Osteoblast (primary cell): ENCODE measurements at regions not wholly inside any gene's neighbourhood (a gene's known extent, or its start where the extent isn't known, plus 50 kb on each side); places are given as distances from the start of the nearest gene placed in this dataset.
"Not testable (repeated sequence)": the region's sequence is repeated elsewhere in the genome, so short reads cannot be mapped to it uniquely, and the experiment has no call there.

Experiments used
- DNase-seq: peaks from one replicate; pipeline ENCODE4 v3.0.0; 2011; ENCODE audit warnings: low spot score, mixed read lengths; ENCODE audit not compliant: insufficient read length; ENCODE audit errors: missing footprints
- H2AFZ ChIP-seq: 2 replicates; pipeline ENCODE4 v1.6.0; 2011; ENCODE audit warnings: mild to moderate bottlenecking, low read length
- H3K27ac ChIP-seq: 2 replicates; pipeline ENCODE4 v1.5.1; 2011; ENCODE audit warnings: mild to moderate bottlenecking, low read depth, low read length, moderate library complexity
- H3K27me3 ChIP-seq: 2 replicates; pipeline ENCODE4 v1.6.0; 2012; ENCODE audit warnings: mild to moderate bottlenecking, control low read depth, inconsistent platforms, low read length, moderate library complexity; ENCODE audit not compliant: insufficient read depth
- H3K36me3 ChIP-seq: 2 replicates; pipeline ENCODE4 v1.5.1; 2011; ENCODE audit warnings: mild to moderate bottlenecking, low read length, control low read depth, moderate library complexity; ENCODE audit not compliant: insufficient read depth
- H3K4me1 ChIP-seq: 2 replicates; pipeline ENCODE4 v1.5.1; 2011; ENCODE audit warnings: mild to moderate bottlenecking, low read length, control low read depth, moderate library complexity; ENCODE audit not compliant: insufficient read depth
- H3K4me2 ChIP-seq: 2 replicates; pipeline ENCODE4 v1.6.0; 2011; ENCODE audit warnings: mild to moderate bottlenecking, low read length; ENCODE audit not compliant: insufficient read depth
- H3K4me3 ChIP-seq: fragments of 200-600 bp; sonication (generic); 3 replicates; pipeline ENCODE4 v1.5.1; 2012; ENCODE audit warnings: mild to moderate bottlenecking, low read length, inconsistent platforms; ENCODE audit not compliant: insufficient read depth
- H3K79me2 ChIP-seq: 2 replicates; pipeline ENCODE4 v1.6.0; 2012; ENCODE audit warnings: mild to moderate bottlenecking, low read length, control low read depth, inconsistent platforms; ENCODE audit not compliant: insufficient read depth
- H3K9me3 ChIP-seq: 2 replicates; pipeline ENCODE4 v1.5.1; 2011; ENCODE audit warnings: low read depth, low read length, control low read depth
- H4K20me1 ChIP-seq: 2 replicates; pipeline ENCODE4 v1.6.0; 2012; ENCODE audit warnings: mild to moderate bottlenecking, low read length, control low read depth; ENCODE audit not compliant: insufficient read depth
- CTCF ChIP-seq: IDR thresholded peaks from 2 replicates; pipeline ENCODE4 v1.5.1; 2011; ENCODE audit warnings: mild to moderate bottlenecking, low read depth, low read length, moderate library complexity; ENCODE audit errors: extremely low read depth

GRCh38 chr2:160825433-160825832, 331.8 kb upstream of the RBMS1 start:
- no peak for TF ChIP-seq CTCF
- no peaks in the 10 kb centered on the region for H3K4me1 ChIP-seq

GRCh38 chr2:160826496-160826895, 332.9 kb upstream of the RBMS1 start:
- TF ChIP-seq CTCF = no peak
- Histone ChIP-seq H3K9me3 (peaks cover 8% of the 10 kb centered on the region), H3K36me3 (no peaks in the 10 kb centered on the region), H3K4me1 (no peaks in the 10 kb centered on the region), H3K79me2 (no peaks in the 10 kb centered on the region), H3K4me3 (no peak overlapping the region), H3K27ac (no peak overlapping the region), H4K20me1 (no peaks in the 10 kb centered on the region), H2AFZ (no peak overlapping the region), H3K4me2 (no peak overlapping the region), H3K27me3 (no peaks in the 10 kb centered on the region)
- DNase-seq = no peak

More at GRCh38 chr2:160825433-160825832, 331.8 kb upstream of the RBMS1 start:
- no peaks in the 10 kb centered on the region for H3K79me2 ChIP-seq
- no peak overlapping the region for H3K4me3 ChIP-seq
- no peak overlapping the region for H3K4me2 ChIP-seq
- no peaks in the 10 kb centered on the region for H3K27me3 ChIP-seq
- no peaks in the 10 kb centered on the region for H3K36me3 ChIP-seq
- H3K27ac ChIP-seq = no peak overlapping the region
- peaks cover 8% of the 10 kb centered on the region for H3K9me3 ChIP-seq
- no peak for DNase-seq
- no peak overlapping the region for H2AFZ ChIP-seq
- H4K20me1 ChIP-seq = no peaks in the 10 kb centered on the region

GRCh38 chr2:160828076-160828475, 332.2 kb upstream of the TANK start:
- no peaks in the 10 kb centered on the region for H3K79me2 ChIP-seq
- TF ChIP-seq CTCF = no peak
- DNase-seq = no peak
- no peak overlapping the region for H3K4me2 ChIP-seq
- no peaks in the 10 kb centered on the region for H3K27me3 ChIP-seq
- H4K20me1 ChIP-seq = no peaks in the 10 kb centered on the region
- H3K4me3 ChIP-seq = no peak overlapping the region
- H3K36me3 ChIP-seq = no peaks in the 10 kb centered on the region
- H3K27ac ChIP-seq = no peak overlapping the region
- H2AFZ ChIP-seq = no peak overlapping the region
- H3K4me1 ChIP-seq = no peaks in the 10 kb centered on the region
- H3K9me3 ChIP-seq = peaks cover 8% of the 10 kb centered on the region

GRCh38 chr2:160832381-160832780, 327.8 kb upstream of the TANK start:
- H3K9me3 ChIP-seq, H2AFZ ChIP-seq, H3K36me3 ChIP-seq, H3K4me2 ChIP-seq, H3K4me3 ChIP-seq, H4K20me1 ChIP-seq, DNase-seq, H3K27me3 ChIP-seq, H3K79me2 ChIP-seq, H3K27ac ChIP-seq: not testable (repeated sequence)
- H3K4me1 ChIP-seq = peaks cover 12% of the 10 kb centered on the region
